Activated CD4-positive, CD25-positive, alpha-beta regulatory T cell treated with anti-CD3 and anti-CD28 coated beads, Interleukin-2, amount 50 U/mL, for 24 hours (primary cell): ENCODE measurements at regions not wholly inside any gene's neighbourhood (a gene's known extent, or its start where the extent isn't known, plus 50 kb on each side); places are given as distances from the start of the nearest gene placed in this dataset.

ENCODE experiments used
- ATAC-seq, 2 donors: fragments of 150-1000 bp; cut with Tn5 transposase; one replicate each; pipeline ENCODE4 v1.10.0; 2021; ENCODE audit warnings: mild to moderate bottlenecking in 1 of 2, moderate library complexity in 1 of 2

- ATAC-seq = no peak
Observed at GRCh38 chr5:74042959-74043358, 417.0 kb downstream of the ARHGEF28 start.

GRCh38 chr5:74042559-74042958, 416.6 kb downstream of the ARHGEF28 start:
- no peak for ATAC-seq

- ATAC-seq = no peak
Observed at GRCh38 chr5:74041913-74042312, 415.9 kb downstream of the ARHGEF28 start.

GRCh38 chr5:74040811-74041491, 415.0 kb downstream of the ARHGEF28 start:
- no peak for ATAC-seq

- ATAC-seq = no peak
Observed at GRCh38 chr5:74040065-74040551, 414.1 kb downstream of the ARHGEF28 start.

- no peak for ATAC-seq
Observed at GRCh38 chr5:74037321-74037720, 411.3 kb downstream of the ARHGEF28 start.

GRCh38 chr5:74035521-74035937, 409.5 kb downstream of the ARHGEF28 start:
- no peak for ATAC-seq

GRCh38 chr5:74034733-74035132, 408.7 kb downstream of the ARHGEF28 start:
- ATAC-seq = no peak

- ATAC-seq = no peak
Observed at GRCh38 chr5:74032617-74033016, 406.6 kb downstream of the ARHGEF28 start.

- ATAC-seq = no peak
Observed at GRCh38 chr5:74031536-74031935, 405.5 kb downstream of the ARHGEF28 start.

- ATAC-seq = no peak
Observed at GRCh38 chr5:74030821-74031220, 404.8 kb downstream of the ARHGEF28 start.

- ATAC-seq = no peak
Observed at GRCh38 chr5:74030371-74030770, 404.4 kb downstream of the ARHGEF28 start.

GRCh38 chr5:74028976-74029375, 403.0 kb downstream of the ARHGEF28 start:
- no peak for ATAC-seq

GRCh38 chr5:74028406-74028805, 402.4 kb downstream of the ARHGEF28 start:
- no peak for ATAC-seq

- no peak for ATAC-seq
Observed at GRCh38 chr5:74027732-74028338, 401.8 kb downstream of the ARHGEF28 start.

GRCh38 chr5:74026310-74026709, 400.3 kb downstream of the ARHGEF28 start:
- ATAC-seq = no peak

GRCh38 chr5:74021126-74021525, 395.1 kb downstream of the ARHGEF28 start:
- ATAC-seq = no peak

GRCh38 chr5:74020503-74020902, 394.5 kb downstream of the ARHGEF28 start:
- no peak for ATAC-seq

GRCh38 chr5:74019923-74020322, 393.9 kb downstream of the ARHGEF28 start:
- no peak for ATAC-seq

GRCh38 chr5:74017786-74018211, 391.8 kb downstream of the ARHGEF28 start:
- no peak for ATAC-seq

GRCh38 chr5:74017112-74017511, 391.1 kb downstream of the ARHGEF28 start:
- no peak for ATAC-seq

- ATAC-seq = no peak
Observed at GRCh38 chr5:74016373-74016772, 390.4 kb downstream of the ARHGEF28 start.

- no peak for ATAC-seq
Observed at GRCh38 chr5:74015716-74016115, 389.7 kb downstream of the ARHGEF28 start.

GRCh38 chr5:74013222-74013621, 387.2 kb downstream of the ARHGEF28 start:
- no peak for ATAC-seq

GRCh38 chr5:74009502-74009901, 383.5 kb downstream of the ARHGEF28 start:
- no peak for ATAC-seq
